Mesodermal cell (in vitro differentiated cells): ENCODE measurements at regions not wholly inside any gene's neighbourhood (a gene's known extent, or its start where the extent isn't known, plus 50 kb on each side); places are given as distances from the start of the nearest gene placed in this dataset.

Experiments
- H3K27ac ChIP-seq: 2 replicates; pipeline ENCODE4 v1.7.0; 2013; ENCODE audit warnings: mild to moderate bottlenecking, low read depth, low read length, moderate library complexity; ENCODE audit not compliant: severe bottlenecking
- H3K36me3 ChIP-seq: 2 replicates; pipeline ENCODE4 v1.7.1; 2013; ENCODE audit warnings: mild to moderate bottlenecking, low read length, moderate library complexity; ENCODE audit not compliant: control insufficient read depth, insufficient read depth
- H3K4me1 ChIP-seq: one replicate; pipeline ENCODE4 v1.7.1; 2013; ENCODE audit warnings: mild to moderate bottlenecking, low read length; ENCODE audit not compliant: insufficient read depth, control insufficient read depth, poor library complexity, severe bottlenecking
- H3K4me3 ChIP-seq: 2 replicates; pipeline ENCODE4 v1.7.0; 2013; ENCODE audit warnings: low read length, control low read depth, mild to moderate bottlenecking; ENCODE audit not compliant: insufficient read depth, poor library complexity, severe bottlenecking; ENCODE audit errors: extremely low read depth
- H3K9me3 ChIP-seq: 2 replicates; pipeline ENCODE4 v1.7.1; 2013; ENCODE audit warnings: mild to moderate bottlenecking, low read length, moderate library complexity; ENCODE audit not compliant: control insufficient read depth
- WGBS, 2 experiments: methylation state at CpG; one replicate each; pipeline ENCODE4 v1.1.5; 2013; ENCODE audit warnings: missing lambda C conversion rate in 2 of 2; ENCODE audit not compliant: insufficient coverage in 2 of 2; 5-methylcytosine and 5-hydroxymethylcytosine counted together

- no peaks in the 10 kb centered on the region for H3K36me3 ChIP-seq
- peak overlapping the region; percentile 23 for H3K4me3 ChIP-seq
- H3K9me3 ChIP-seq = no peaks in the 10 kb centered on the region
- H3K4me1 ChIP-seq = peaks cover 5% of the 10 kb centered on the region
- 21 to 29% methylated on average over 32 to 33 of the region's 50 CpGs for WGBS, 2 experiments
- H3K27ac ChIP-seq = peak overlapping the region; percentile 43
Measured at GRCh38 chr12:98456576-98457573, 58.5 kb upstream of the TMPO start.

- Histone ChIP-seq H3K4me3 (no peak overlapping the region), H3K27ac (no peak overlapping the region), H3K36me3 (no peaks in the 10 kb centered on the region), H3K4me1 (no peaks in the 10 kb centered on the region), H3K9me3 (no peaks in the 10 kb centered on the region)
- 67% methylated on average over 1 of the region's 1 CpG; no CpG with 5 or more reads in 1 of the 2 experiments for WGBS, 2 experiments
Measured at GRCh38 chr12:98464190-98464589, 51.2 kb upstream of the TMPO start.

GRCh38 chr12:98465505-98465904 lies 49.9 kb upstream of the TMPO start:
- WGBS, 2 experiments = no CpG with 5 or more reads among the region's 1 CpG
- no peaks in the 10 kb centered on the region for H3K4me1 ChIP-seq
- no peak overlapping the region for H3K27ac ChIP-seq
- no peaks in the 10 kb centered on the region for H3K36me3 ChIP-seq
- no peak overlapping the region for H3K4me3 ChIP-seq
- no peaks in the 10 kb centered on the region for H3K9me3 ChIP-seq
